ENCODE measurements at regions not wholly inside any gene's neighbourhood (a gene's known extent, or its start where the extent isn't known, plus 50 kb on each side); places are given as distances from the start of the nearest gene placed in this dataset.
"Not testable (repeated sequence)": the region's sequence is repeated elsewhere in the genome, so short reads cannot be mapped to it uniquely, and the experiment has no call there.

DNA sequence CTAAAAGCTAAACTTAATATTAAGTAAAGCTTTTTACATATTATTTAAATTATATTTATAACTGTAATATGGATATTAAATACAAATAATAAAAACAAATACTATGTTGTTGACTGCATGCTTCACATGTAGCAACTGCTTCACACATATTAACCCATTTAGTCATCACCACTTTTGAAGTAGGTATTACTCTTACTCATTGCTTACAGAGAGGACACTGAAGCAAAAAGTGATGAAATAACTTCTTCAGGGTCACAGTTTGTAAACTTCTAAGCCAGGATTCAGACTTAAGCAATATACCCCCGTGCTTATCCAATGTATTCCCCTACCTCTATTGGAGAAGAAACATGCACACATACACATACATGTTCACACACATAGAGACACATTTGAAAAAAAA, 166.6 kb downstream of the DKK2 start:
- DNase-seq: no peak

DNA sequence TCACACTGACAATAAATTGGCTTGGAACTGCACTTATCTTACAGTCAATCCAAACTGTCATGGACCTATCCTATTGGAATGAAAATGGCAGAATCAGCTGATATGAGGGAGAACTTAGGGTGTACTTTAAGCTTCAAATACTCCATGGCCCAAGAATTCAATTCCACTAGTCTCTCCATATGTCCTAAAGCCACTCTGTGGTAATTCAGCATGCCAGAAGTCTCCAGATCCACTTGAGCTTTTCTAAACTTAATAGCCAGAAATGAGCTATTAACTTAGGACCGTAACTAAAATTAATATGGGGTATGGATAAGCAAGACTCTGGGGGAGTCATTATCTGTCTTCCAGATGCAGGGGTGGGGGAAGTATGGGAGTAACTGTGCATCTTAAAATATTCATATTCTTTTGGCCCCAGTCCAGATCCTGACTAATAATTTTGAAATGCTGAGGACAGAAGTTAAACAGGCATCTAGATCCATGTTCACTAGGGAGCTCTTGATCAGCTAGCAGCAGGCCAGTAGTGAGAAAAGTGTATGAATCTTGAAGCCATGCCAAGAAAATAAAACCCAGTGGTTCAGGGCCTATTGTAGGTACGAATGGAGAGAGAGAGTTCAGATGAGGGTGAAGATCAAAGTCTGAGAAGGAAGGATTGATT, 167.6 kb downstream of the DKK2 start:
- DNase-seq: no peak

- DNase-seq: no peak
Observed at GRCh38 chr4:106864231-106864630, 171.9 kb downstream of the DKK2 start.

DNA sequence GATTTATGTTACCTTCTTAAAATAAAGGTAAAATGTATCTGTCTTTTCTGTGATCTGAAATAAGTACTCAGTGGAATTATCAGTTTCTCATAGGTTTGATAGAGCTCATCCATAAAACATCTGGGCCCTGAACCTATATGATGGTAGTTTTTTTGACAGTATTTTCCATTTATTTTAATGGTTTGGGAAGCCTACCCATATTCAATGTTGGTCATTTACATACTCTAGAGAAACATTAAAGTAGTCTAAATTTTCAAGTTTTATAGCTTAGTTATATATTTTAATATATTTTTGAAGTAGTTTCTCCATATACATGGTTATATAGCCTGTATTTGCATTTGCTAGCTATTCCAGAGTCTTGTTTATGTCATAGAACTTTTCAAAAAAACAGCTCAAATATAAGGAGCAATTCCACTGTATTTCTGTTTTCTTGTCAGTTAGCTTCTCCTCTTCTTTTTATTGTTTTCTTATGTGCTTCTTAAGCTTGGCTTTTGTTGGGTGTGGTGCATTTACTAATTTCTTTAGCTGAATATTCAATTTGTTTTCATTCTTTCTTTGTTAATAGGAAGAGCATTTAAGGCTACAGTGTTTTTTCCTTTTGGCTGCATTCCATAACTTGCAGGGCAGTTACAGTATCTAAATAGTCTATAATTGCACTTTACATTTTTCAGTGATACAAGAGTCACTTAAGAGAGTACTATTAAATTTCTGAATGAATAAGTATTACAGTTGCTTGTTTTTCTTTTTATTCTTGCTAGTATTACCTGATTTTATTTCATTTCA, 181.4 kb downstream of the DKK2 start:
- no peak for DNase-seq

GRCh38 chr4:106852426-106852825, 183.7 kb downstream of the DKK2 start:
- DNase-seq: no peak

DNA sequence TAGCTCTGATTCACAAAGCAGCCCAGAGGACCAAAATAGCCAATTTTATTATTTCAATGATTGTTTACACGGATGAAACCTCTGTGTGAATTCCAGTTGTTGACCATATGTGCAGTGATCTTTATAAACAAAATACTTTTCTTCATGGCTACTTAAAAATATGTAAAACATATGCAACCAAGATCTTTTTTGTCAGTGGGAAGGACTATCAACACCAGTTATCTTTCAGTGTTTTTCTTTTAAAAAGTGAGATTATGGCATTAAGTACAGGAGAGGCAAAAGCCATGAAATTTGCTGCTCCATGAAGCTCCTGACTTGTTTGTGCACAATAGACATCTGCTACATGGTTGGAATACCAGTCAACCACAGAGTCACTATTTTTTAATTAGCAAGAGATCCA, 184.4 kb downstream of the DKK2 start:
- DNase-seq: no peak

GRCh38 chr4:106850691-106851090, 185.4 kb downstream of the DKK2 start:
- DNase-seq: no peak

DNA sequence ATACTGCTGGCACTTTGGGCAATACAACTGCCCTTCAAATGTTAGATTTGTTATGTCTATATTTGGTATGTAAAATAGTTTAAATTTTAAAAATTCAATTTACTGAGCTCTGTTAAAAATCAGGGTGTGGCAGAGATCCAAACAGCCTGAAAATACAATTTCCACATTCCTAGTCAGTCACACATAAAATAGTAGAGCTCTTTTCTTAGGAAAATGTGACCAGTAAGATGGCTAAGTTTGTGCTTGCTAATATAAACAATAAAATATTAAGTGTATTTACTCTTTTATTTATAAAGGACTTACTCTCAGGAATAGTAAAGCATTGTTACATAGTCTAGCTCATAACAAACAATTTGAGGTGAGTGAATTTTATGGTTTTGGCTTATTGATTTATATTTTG, 200.2 kb downstream of the DKK2 start:
- DNase-seq: no peak

DNA sequence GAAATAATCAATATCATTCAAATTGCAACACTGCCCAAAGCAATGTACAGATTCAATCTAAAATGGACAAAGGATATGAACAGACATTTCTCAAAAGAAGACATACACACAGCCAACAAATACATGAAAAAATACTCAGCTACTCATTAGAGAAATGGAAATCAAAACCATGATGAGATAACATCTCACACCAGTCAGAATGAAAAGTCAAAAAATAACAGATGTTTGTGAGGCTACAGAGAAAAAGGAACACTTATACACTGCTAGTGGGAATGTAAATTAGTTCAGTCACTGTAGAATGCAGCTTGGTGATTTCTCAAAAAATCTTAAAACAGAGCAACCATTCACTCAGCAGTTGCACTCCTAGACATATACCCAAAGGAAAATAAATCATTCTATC, 205.2 kb downstream of the DKK2 start:
- DNase-seq: no peak

DNA sequence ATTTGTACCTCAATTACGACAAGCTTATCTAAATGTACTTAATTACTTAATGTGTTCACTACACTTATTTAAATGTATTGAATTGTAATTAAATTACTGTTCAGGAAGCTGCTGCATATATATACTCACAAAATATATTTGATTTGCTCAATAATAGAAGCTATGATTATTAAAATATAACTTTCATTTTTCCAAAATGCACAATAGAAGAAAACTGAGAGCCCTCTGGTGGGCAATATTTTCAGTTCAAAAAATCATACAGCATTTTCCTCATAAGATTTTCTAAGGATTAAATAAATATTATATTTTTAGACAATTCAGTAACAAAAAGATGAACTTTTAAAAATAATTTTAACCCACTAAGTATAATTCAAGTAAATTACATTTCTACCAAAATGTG, 217.3 kb downstream of the DKK2 start:
- DNase-seq: no peak

DNA sequence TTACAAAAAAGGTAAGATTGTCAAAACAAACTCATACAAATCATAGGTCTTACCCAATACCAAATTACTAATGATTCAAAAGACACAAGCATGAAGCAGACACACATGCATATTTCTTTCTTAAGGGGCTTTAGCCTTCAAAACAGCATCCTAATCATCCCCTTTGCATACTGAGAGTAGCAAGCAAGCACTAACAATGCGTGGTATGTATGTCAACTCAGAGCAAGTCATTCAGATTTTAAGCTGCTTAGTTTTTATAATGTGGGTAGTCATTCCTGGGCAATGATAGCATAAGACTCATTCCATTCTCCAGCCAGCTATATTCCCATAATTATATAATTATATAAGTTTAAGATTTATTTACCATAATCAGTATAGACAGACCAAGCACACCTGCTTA, 219.6 kb downstream of the DKK2 start:
- DNase-seq: no peak

DNA sequence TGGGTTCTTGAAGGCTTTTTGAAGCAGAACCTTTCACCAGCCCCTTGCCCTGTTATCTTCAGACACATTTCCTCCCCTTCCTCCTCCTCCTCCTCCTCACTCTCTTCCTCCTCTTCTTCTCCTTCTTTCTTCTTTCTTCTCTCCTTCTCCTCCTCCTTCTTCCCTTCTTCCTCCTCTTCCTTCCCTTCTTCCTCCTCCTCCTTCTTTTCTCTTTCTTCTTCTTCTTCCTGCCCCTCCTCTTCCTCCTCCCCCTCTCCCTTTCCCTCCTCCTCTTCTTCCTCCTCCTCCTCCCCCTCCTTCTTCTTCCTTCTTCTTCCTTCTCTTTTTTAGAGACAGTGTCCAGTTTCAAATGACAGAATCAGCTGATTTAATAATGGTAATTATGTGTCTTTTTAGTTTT, 226.0 kb downstream of the DKK2 start:
- DNase-seq: no peak

GRCh38 chr4:106809076-106809475, 227.0 kb downstream of the DKK2 start:
- DNase-seq: no peak

- DNase-seq: no peak
Observed at GRCh38 chr4:106806158-106806797, 229.8 kb downstream of the DKK2 start.

- peak; percentile 2 for DNase-seq
Observed at GRCh38 chr4:106803083-106803482, 233.0 kb downstream of the DKK2 start.

GRCh38 chr4:106801386-106801785, 234.7 kb downstream of the DKK2 start:
- no peak for DNase-seq

DNA sequence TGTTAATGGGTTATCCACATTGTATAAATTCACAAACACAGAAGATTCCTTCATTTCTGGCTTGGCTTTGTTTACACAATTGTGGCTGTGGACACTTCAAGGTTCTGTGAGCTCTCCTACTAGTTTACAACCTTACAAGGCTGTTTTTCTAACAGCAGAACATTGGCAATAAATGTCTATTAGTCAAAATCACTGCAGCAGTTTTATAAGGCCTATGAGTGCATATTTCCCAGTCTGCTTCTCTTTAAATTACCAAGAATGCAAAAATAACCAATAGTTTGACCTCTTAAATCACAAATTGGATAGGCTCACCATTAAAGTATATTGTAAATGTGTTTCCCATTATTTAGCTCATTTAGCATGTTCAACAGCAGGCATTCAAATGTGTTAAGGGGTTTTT, 239.2 kb downstream of the DKK2 start:
- DNase-seq: peak; percentile 4

DNA sequence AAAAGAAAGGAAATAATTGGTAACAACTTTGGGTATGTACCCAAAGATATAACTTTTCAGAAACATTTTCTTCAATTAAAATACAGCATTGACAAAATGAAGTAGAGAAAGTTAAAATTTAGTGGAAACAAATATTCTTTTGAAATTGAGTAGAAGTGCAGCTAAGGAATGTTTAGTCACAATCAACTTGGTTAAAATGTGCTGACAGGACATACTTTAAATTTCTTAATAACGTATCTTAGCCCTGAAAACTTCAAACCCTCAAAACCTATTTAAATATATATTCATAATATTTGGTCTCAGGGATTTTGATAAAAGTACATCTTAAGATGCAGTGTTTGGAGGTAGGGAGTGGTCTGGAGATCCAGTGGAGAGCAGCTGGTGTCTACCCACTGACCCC, 240.8 kb downstream of the DKK2 start:
- DNase-seq: no peak

- DNase-seq: no peak
Observed at GRCh38 chr4:106793933-106794332, 242.2 kb downstream of the DKK2 start.

- no peak for DNase-seq
Observed at GRCh38 chr4:106775636-106776035, 260.5 kb downstream of the DKK2 start.

GRCh38 chr4:106774055-106774454, 262.1 kb downstream of the DKK2 start:
- not testable (repeated sequence) for DNase-seq

GRCh38 chr4:106773076-106773905, 262.8 kb downstream of the DKK2 start:
- no peak for DNase-seq

All from renal pelvis (tissue), 1 donor.